ENCODE measurements at regions not wholly inside any gene's neighbourhood (a gene's known extent, or its start where the extent isn't known, plus 50 kb on each side); places are given as distances from the start of the nearest gene placed in this dataset.

- no peak for DNase-seq (ENCODE audit: low read depth)
- no peak overlapping the region for H3K4me3 ChIP-seq (ENCODE audit: low read depth, low read length)
- TF ChIP-seq CTCF (IDR thresholded peaks at IDR 0.05; ENCODE audit: control insufficient read depth, extremely low read depth, insufficient read depth): no peak
Observed at GRCh38 chr10:14416308-14416700, 85.6 kb upstream of the FRMD4A start.

DNA sequence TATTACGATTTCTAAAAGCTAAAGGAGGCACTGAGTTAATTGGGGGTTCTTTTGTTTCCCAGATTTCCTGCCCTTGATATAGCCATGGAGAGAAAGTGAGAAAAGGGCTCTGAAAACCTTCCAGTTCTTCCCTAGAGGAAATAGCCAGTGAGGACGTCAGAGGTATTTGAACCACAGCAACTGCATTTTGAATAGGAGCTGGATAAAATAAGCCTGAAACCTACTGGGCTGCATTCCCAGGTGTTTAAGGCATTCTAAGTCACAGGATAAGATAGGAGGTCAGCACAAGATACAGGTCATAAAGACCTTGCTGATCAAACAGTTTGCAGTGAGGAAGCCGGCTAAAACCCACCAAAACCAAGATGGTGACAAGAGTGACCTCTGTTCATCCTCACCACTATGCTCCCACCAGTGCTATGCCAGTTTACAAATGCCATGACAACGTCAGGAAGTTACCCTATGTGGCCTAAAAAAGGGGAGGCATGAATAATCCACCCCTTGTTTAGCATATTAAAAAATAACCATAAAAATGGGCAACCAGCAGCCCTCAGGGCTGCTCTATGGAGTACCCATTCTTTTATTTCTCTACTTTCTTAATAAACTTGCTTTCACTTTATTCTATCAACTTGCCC lies 85.1 kb upstream of the FRMD4A start:
- no peak overlapping the region for H3K4me3 ChIP-seq (ENCODE audit: low read depth, low read length)
- DNase-seq (ENCODE audit: low read depth): no peak
- no peak for TF ChIP-seq CTCF (IDR thresholded peaks at IDR 0.05; ENCODE audit: control insufficient read depth, extremely low read depth, insufficient read depth)

DNA sequence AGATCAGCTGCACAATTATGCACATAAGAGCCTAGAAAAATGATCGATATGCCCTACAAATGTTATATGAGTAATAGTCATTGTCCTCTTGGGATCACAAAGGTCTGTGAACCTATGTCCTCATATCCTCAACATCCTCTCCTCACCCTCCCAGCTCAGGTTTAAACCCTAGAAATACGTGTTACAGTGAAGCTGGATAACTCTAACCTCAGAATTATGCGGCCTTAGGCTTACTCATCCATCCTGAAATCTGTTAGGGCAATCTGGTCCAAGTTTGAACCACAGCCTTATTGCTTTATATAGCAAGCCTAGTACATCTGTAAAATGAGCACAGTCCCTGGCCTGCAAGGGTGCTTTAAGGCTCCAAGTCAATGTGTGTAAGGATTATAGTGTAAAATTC lies 84.2 kb upstream of the FRMD4A start:
- H3K4me3 ChIP-seq (ENCODE audit: low read depth, low read length): no peak overlapping the region
- DNase-seq (ENCODE audit: low read depth): no peak
- TF ChIP-seq CTCF (IDR thresholded peaks at IDR 0.05; ENCODE audit: control insufficient read depth, extremely low read depth, insufficient read depth): no peak

- no peak for TF ChIP-seq CTCF (IDR thresholded peaks at IDR 0.05; ENCODE audit: control insufficient read depth, extremely low read depth, insufficient read depth)
- no peak overlapping the region for H3K4me3 ChIP-seq (ENCODE audit: low read depth, low read length)
- DNase-seq (ENCODE audit: low read depth): no peak
Observed at GRCh38 chr10:14413523-14413922, 82.8 kb upstream of the FRMD4A start.

- H3K4me3 ChIP-seq (ENCODE audit: low read depth, low read length): no peak overlapping the region
- no peak for DNase-seq (ENCODE audit: low read depth)
- no peak for TF ChIP-seq CTCF (IDR thresholded peaks at IDR 0.05; ENCODE audit: control insufficient read depth, extremely low read depth, insufficient read depth)
Observed at GRCh38 chr10:14412624-14413023, 81.9 kb upstream of the FRMD4A start.

DNA sequence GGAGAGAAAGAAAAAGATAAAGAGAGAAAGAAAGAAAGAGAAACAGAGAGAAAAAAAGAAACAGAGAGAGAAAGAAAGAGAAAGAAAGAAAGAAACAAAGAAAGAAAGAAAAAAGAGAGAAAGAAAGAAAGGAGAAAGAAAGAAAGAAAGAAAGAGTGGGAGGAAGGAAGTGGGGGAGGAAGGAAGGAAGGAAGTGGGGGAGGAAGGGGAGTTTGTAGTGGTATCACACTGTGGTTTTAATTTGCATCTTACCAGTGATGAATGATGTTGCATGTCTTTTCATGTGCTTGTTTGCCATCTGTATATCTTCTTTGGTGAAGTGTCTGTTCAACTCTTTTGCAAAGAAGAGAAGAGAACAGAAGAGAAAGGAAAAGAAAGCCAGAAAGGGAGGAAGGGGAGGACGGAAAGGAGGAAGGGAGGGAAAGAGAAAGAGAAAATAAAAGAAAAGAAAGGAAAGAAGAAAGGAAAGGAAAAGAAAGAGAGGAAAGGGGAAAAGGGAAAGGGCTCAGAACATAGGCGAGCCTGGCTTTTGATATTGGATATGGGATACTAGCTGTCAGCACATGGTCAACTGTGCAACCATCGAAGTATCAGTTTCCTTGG lies 79.2 kb upstream of the FRMD4A start:
- no peak for TF ChIP-seq CTCF (IDR thresholded peaks at IDR 0.05; ENCODE audit: control insufficient read depth, extremely low read depth, insufficient read depth)
- H3K4me3 ChIP-seq (ENCODE audit: low read depth, low read length): no peak overlapping the region
- no peak for DNase-seq (ENCODE audit: low read depth)

GRCh38 chr10:14409247-14409646 lies 78.5 kb upstream of the FRMD4A start:
- no peak overlapping the region for H3K4me3 ChIP-seq (ENCODE audit: low read depth, low read length)
- no peak for TF ChIP-seq CTCF (IDR thresholded peaks at IDR 0.05; ENCODE audit: control insufficient read depth, extremely low read depth, insufficient read depth)
- no peak for DNase-seq (ENCODE audit: low read depth)
